HEK293 (cell line): ENCODE measurements at regions not wholly inside any gene's neighbourhood (a gene's known extent, or its start where the extent isn't known, plus 50 kb on each side); places are given as distances from the start of the nearest gene placed in this dataset.

Experiments used
- KLF10 ChIP-seq: fragments of 450-650 bp; IDR thresholded peaks from 2 replicates; pipeline ENCODE4 v1.5.1; 2018; ENCODE audit warnings: missing biosample characterization, mild to moderate bottlenecking, missing genetic modification characterization
- KLF8 ChIP-seq: fragments of 450-650 bp; formaldehyde crosslinking; IDR thresholded peaks from 2 replicates; pipeline ENCODE4 v1.5.1; 2016; ENCODE audit warnings: missing biosample characterization, missing genetic modification characterization
- ZNF157 ChIP-seq: fragments of 450-650 bp; formaldehyde crosslinking; IDR thresholded peaks from 2 replicates; pipeline ENCODE4 v1.5.1; 2016; ENCODE audit warnings: missing biosample characterization, missing genetic modification characterization
- ZNF274 ChIP-seq, 2 experiments: fragments of 200-500 bp in 1 of 2; fragments of 450-650 bp in 1 of 2; sonication (Bioruptor generic) in 1 of 2; formaldehyde crosslinking in 1 of 2; IDR thresholded peaks; 2 replicates each; pipeline versions ENCODE4 v1.5.1 to v1.6.1; 2014 to 2016; ENCODE audit warnings: borderline replicate concordance in 1 of 2, inconsistent platforms in 1 of 2, low read length in 1 of 2, missing biosample characterization in 1 of 2, missing genetic modification characterization in 1 of 2
- ZNF311 ChIP-seq: fragments of 450-650 bp; formaldehyde crosslinking; IDR thresholded peaks from 2 replicates; pipeline ENCODE4 v1.5.1; 2017; ENCODE audit warnings: missing biosample characterization, missing genetic modification characterization, borderline replicate concordance
- ZNF366 ChIP-seq: fragments of 450-650 bp; formaldehyde crosslinking; conservative IDR thresholded peaks from 2 replicates; pipeline ENCODE4 v1.5.1; 2016; ENCODE audit warnings: missing biosample characterization, missing genetic modification characterization
- ZNF670 ChIP-seq: fragments of 450-650 bp; formaldehyde crosslinking; IDR thresholded peaks from 2 replicates; pipeline ENCODE4 v1.5.1; 2016; ENCODE audit warnings: missing biosample characterization, missing genetic modification characterization, low read depth
- ZNF777 ChIP-seq: fragments of 450-650 bp; formaldehyde crosslinking; IDR thresholded peaks from 2 replicates; pipeline ENCODE4 v1.5.1; 2017; ENCODE audit warnings: missing biosample characterization, missing genetic modification characterization, borderline replicate concordance
- ZNF792 ChIP-seq: fragments of 450-650 bp; formaldehyde crosslinking; IDR thresholded peaks from 2 replicates; pipeline ENCODE4 v1.5.1; 2016; ENCODE audit warnings: missing biosample characterization, missing genetic modification characterization
- TF ChIP-seq, protein P1 (sequence below): fragments of 450-650 bp; formaldehyde crosslinking; IDR thresholded peaks from 2 replicates; pipeline ENCODE4 v1.5.1; 2016; ENCODE audit warnings: missing biosample characterization, missing genetic modification characterization
- TF ChIP-seq, protein P2 (sequence below): fragments of 450-650 bp; formaldehyde crosslinking; IDR thresholded peaks from 2 replicates; pipeline ENCODE4 v1.5.1; 2016; ENCODE audit warnings: missing biosample characterization, missing genetic modification characterization
- TF ChIP-seq, protein P3 (sequence below): fragments of 450-650 bp; formaldehyde crosslinking; IDR thresholded peaks from 2 replicates; pipeline ENCODE4 v1.5.1; 2016; ENCODE audit warnings: missing biosample characterization, missing genetic modification characterization
- TF ChIP-seq, protein P4 (sequence below): fragments of 450-650 bp; formaldehyde crosslinking; IDR thresholded peaks from 2 replicates; pipeline ENCODE4 v1.5.1; 2016; ENCODE audit warnings: missing biosample characterization, missing genetic modification characterization, borderline replicate concordance

DNA sequence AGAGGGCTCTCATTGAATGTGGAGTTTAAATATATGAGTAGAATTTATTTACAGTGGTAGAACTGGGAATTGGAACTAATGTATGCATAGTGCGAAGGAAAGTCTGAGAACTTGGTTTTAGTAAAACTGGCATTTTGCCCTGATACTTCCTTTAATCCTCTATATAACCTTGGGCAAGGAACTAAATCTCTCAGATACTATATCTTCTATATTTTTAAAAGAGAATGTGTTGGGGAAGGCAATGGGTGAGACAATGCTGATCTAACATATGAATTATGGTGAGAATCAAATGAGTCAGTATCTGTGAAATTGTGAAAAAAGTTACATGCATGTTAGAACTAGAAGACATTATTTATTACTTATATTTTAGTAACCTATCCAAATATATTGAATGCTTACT lies 2109.4 kb upstream of the PIK3C3 start:
- TF ChIP-seq, protein P1, sequence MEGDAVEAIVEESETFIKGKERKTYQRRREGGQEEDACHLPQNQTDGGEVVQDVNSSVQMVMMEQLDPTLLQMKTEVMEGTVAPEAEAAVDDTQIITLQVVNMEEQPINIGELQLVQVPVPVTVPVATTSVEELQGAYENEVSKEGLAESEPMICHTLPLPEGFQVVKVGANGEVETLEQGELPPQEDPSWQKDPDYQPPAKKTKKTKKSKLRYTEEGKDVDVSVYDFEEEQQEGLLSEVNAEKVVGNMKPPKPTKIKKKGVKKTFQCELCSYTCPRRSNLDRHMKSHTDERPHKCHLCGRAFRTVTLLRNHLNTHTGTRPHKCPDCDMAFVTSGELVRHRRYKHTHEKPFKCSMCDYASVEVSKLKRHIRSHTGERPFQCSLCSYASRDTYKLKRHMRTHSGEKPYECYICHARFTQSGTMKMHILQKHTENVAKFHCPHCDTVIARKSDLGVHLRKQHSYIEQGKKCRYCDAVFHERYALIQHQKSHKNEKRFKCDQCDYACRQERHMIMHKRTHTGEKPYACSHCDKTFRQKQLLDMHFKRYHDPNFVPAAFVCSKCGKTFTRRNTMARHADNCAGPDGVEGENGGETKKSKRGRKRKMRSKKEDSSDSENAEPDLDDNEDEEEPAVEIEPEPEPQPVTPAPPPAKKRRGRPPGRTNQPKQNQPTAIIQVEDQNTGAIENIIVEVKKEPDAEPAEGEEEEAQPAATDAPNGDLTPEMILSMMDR (tag by site-specific recombination), result no peak
- TF ChIP-seq, protein P2, sequence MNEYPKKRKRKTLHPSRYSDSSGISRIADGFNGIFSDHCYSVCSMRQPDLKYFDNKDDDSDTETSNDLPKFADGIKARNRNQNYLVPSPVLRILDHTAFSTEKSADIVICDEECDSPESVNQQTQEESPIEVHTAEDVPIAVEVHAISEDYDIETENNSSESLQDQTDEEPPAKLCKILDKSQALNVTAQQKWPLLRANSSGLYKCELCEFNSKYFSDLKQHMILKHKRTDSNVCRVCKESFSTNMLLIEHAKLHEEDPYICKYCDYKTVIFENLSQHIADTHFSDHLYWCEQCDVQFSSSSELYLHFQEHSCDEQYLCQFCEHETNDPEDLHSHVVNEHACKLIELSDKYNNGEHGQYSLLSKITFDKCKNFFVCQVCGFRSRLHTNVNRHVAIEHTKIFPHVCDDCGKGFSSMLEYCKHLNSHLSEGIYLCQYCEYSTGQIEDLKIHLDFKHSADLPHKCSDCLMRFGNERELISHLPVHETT, result no peak
- TF ChIP-seq KLF8 (tag by site-specific recombination), result no peak
- TF ChIP-seq, protein P3, sequence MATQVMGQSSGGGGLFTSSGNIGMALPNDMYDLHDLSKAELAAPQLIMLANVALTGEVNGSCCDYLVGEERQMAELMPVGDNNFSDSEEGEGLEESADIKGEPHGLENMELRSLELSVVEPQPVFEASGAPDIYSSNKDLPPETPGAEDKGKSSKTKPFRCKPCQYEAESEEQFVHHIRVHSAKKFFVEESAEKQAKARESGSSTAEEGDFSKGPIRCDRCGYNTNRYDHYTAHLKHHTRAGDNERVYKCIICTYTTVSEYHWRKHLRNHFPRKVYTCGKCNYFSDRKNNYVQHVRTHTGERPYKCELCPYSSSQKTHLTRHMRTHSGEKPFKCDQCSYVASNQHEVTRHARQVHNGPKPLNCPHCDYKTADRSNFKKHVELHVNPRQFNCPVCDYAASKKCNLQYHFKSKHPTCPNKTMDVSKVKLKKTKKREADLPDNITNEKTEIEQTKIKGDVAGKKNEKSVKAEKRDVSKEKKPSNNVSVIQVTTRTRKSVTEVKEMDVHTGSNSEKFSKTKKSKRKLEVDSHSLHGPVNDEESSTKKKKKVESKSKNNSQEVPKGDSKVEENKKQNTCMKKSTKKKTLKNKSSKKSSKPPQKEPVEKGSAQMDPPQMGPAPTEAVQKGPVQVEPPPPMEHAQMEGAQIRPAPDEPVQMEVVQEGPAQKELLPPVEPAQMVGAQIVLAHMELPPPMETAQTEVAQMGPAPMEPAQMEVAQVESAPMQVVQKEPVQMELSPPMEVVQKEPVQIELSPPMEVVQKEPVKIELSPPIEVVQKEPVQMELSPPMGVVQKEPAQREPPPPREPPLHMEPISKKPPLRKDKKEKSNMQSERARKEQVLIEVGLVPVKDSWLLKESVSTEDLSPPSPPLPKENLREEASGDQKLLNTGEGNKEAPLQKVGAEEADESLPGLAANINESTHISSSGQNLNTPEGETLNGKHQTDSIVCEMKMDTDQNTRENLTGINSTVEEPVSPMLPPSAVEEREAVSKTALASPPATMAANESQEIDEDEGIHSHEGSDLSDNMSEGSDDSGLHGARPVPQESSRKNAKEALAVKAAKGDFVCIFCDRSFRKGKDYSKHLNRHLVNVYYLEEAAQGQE, result no peak
- no peak for TF ChIP-seq ZNF366
- TF ChIP-seq ZNF792 (tag by site-specific recombination), result no peak
- TF ChIP-seq ZNF311, result no peak
- TF ChIP-seq ZNF157 (tag by site-specific recombination), result no peak
- TF ChIP-seq, protein P4, sequence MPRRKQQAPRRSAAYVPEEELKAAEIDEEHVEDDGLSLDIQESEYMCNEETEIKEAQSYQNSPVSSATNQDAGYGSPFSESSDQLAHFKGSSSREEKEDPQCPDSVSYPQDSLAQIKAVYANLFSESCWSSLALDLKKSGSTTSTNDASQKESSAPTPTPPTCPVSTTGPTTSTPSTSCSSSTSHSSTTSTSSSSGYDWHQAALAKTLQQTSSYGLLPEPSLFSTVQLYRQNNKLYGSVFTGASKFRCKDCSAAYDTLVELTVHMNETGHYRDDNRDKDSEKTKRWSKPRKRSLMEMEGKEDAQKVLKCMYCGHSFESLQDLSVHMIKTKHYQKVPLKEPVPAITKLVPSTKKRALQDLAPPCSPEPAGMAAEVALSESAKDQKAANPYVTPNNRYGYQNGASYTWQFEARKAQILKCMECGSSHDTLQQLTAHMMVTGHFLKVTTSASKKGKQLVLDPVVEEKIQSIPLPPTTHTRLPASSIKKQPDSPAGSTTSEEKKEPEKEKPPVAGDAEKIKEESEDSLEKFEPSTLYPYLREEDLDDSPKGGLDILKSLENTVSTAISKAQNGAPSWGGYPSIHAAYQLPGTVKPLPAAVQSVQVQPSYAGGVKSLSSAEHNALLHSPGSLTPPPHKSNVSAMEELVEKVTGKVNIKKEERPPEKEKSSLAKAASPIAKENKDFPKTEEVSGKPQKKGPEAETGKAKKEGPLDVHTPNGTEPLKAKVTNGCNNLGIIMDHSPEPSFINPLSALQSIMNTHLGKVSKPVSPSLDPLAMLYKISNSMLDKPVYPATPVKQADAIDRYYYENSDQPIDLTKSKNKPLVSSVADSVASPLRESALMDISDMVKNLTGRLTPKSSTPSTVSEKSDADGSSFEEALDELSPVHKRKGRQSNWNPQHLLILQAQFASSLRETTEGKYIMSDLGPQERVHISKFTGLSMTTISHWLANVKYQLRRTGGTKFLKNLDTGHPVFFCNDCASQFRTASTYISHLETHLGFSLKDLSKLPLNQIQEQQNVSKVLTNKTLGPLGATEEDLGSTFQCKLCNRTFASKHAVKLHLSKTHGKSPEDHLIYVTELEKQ, result no peak
- TF ChIP-seq ZNF274 (IDR thresholded peaks at IDR 0.05; ENCODE audit: low read length), result no peak
- TF ChIP-seq ZNF274 (tag by site-specific recombination; IDR thresholded peaks at IDR 0.05; ENCODE audit: borderline replicate concordance), result no peak
- TF ChIP-seq ZNF670 (tag by site-specific recombination), result no peak
- no peak for TF ChIP-seq ZNF777 (tag by site-specific recombination)
- no peak for TF ChIP-seq KLF10 (tag by site-specific recombination)
